Loucy (cell line): ENCODE measurements at regions not wholly inside any gene's neighbourhood (a gene's known extent, or its start where the extent isn't known, plus 50 kb on each side); places are given as distances from the start of the nearest gene placed in this dataset.

Experiments
- H2AFZ ChIP-seq: fragments of 200-600 bp; sonication (generic); 2 replicates; pipeline ENCODE4 v1.6.0; 2016; ENCODE audit warnings: antibody characterized with exemption, mild to moderate bottlenecking, low read length, moderate library complexity
- H3F3A ChIP-seq: fragments of 200-600 bp; 2 replicates; pipeline ENCODE4 v1.6.0; 2016; ENCODE audit warnings: antibody characterized with exemption, low read depth, mild to moderate bottlenecking
- H3K27me3 ChIP-seq: fragments of 200-600 bp; sonication (generic); 2 replicates; pipeline ENCODE4 v1.6.1; 2014; ENCODE audit warnings: low read length, mild to moderate bottlenecking; ENCODE audit not compliant: insufficient read depth, poor library complexity, severe bottlenecking
- H3K36me3 ChIP-seq: fragments of 200-600 bp; sonication (generic); 2 replicates; pipeline ENCODE4 v1.6.1; 2016; ENCODE audit warnings: low read length; ENCODE audit not compliant: insufficient read depth
- H3K4me1 ChIP-seq: fragments of 200-600 bp; sonication (generic); 2 replicates; pipeline ENCODE4 v1.5.1; 2014; ENCODE audit warnings: low read length, mild to moderate bottlenecking; ENCODE audit not compliant: insufficient read depth, poor library complexity, severe bottlenecking
- H3K4me2 ChIP-seq: fragments of 200-600 bp; sonication (generic); 2 replicates; pipeline ENCODE4 v1.6.0; 2014; ENCODE audit warnings: antibody characterized with exemption, low read length, low read depth, mild to moderate bottlenecking; ENCODE audit not compliant: poor library complexity, severe bottlenecking
- H3K4me3 ChIP-seq: fragments of 200-600 bp; sonication (generic); 2 replicates; pipeline ENCODE4 v1.5.1; 2014; ENCODE audit warnings: low read length, mild to moderate bottlenecking, mixed read lengths; ENCODE audit not compliant: poor library complexity, severe bottlenecking
- H3K79me2 ChIP-seq: fragments of 200-600 bp; sonication (generic); 2 replicates; pipeline ENCODE4 v1.6.1; 2014; ENCODE audit warnings: low read length; ENCODE audit not compliant: insufficient read depth
- H3K9ac ChIP-seq: fragments of 200-600 bp; sonication (generic); 2 replicates; pipeline ENCODE4 v1.6.0; 2014; ENCODE audit warnings: mild to moderate bottlenecking, low read depth, low read length, moderate library complexity; ENCODE audit not compliant: poor library complexity, severe bottlenecking
- H3K9me2 ChIP-seq: fragments of 200-600 bp; sonication (generic); replicated peaks from 2 replicates; pipeline ENCODE4 v1.6.1; 2016; ENCODE audit warnings: low read depth, low read length, mixed read lengths
- H3K9me3 ChIP-seq: fragments of 200-600 bp; sonication (generic); 2 replicates; pipeline ENCODE4 v1.6.1; 2014; ENCODE audit warnings: mild to moderate bottlenecking, antibody characterized with exemption, low read length, low read depth; ENCODE audit not compliant: insufficient read depth
- H4K20me1 ChIP-seq: fragments of 200-600 bp; sonication (generic); 2 replicates; pipeline ENCODE4 v1.6.0; 2014; ENCODE audit warnings: antibody characterized with exemption, low read length, mild to moderate bottlenecking; ENCODE audit not compliant: insufficient read depth, poor library complexity, severe bottlenecking
- CTCF ChIP-seq: fragments of 200-600 bp; sonication (generic); conservative IDR thresholded peaks from 2 replicates; pipeline ENCODE4 v1.5.1; 2014; ENCODE audit warnings: mild to moderate bottlenecking, antibody characterized with exemption, low read length
- EZH2phosphoT487 ChIP-seq: fragments of 200-600 bp; IDR thresholded peaks from 2 replicates; pipeline ENCODE4 v1.6.1; 2018; ENCODE audit warnings: antibody characterized with exemption, mild to moderate bottlenecking, moderate library complexity, borderline replicate concordance

- H3K9me2 ChIP-seq = no peaks in the 10 kb centered on the region
- peak overlapping the region; percentile 43 for H3K4me2 ChIP-seq
- H3K27me3 ChIP-seq = no peaks in the 10 kb centered on the region
- H3K9ac ChIP-seq = peak overlapping the region; percentile 42
- no peaks in the 10 kb centered on the region for H3F3A ChIP-seq
- H3K4me1 ChIP-seq = peaks cover 36% of the 10 kb centered on the region
- H3K79me2 ChIP-seq = no peaks in the 10 kb centered on the region
- H3K9me3 ChIP-seq = no peaks in the 10 kb centered on the region
- no peak overlapping the region for H3K4me3 ChIP-seq
- no peak overlapping the region for H2AFZ ChIP-seq
- no peaks in the 10 kb centered on the region for H4K20me1 ChIP-seq
- no peak for TF ChIP-seq EZH2phosphoT487
- no peak for TF ChIP-seq CTCF
- no peaks in the 10 kb centered on the region for H3K36me3 ChIP-seq
These were observed 102.8 kb downstream of the GGTLC2 start for GRCh38 chr22:22746963-22747933.

GRCh38 chr22:22748297-22748743 is 103.9 kb downstream of the GGTLC2 start:
- H3F3A ChIP-seq = no peaks in the 10 kb centered on the region
- H3K36me3 ChIP-seq = no peaks in the 10 kb centered on the region
- peaks cover 29% of the 10 kb centered on the region for H3K4me1 ChIP-seq
- peak overlapping the region; percentile 42 for H3K9ac ChIP-seq
- no peaks in the 10 kb centered on the region for H4K20me1 ChIP-seq
- no peaks in the 10 kb centered on the region for H3K9me2 ChIP-seq
- H3K9me3 ChIP-seq = no peaks in the 10 kb centered on the region
- TF ChIP-seq CTCF (peak; percentile 88), EZH2phosphoT487 (no peak)
- H3K4me3 ChIP-seq = no peak overlapping the region
- H3K4me2 ChIP-seq = no peak overlapping the region
- H2AFZ ChIP-seq = no peak overlapping the region
- H3K27me3 ChIP-seq = no peaks in the 10 kb centered on the region
- H3K79me2 ChIP-seq = no peaks in the 10 kb centered on the region

- Histone ChIP-seq H2AFZ (no peak overlapping the region), H3K27me3 (no peaks in the 10 kb centered on the region), H3F3A (no peaks in the 10 kb centered on the region), H3K9me2 (no peaks in the 10 kb centered on the region), H3K36me3 (no peaks in the 10 kb centered on the region), H3K4me3 (no peak overlapping the region), H3K79me2 (no peaks in the 10 kb centered on the region), H3K9ac (no peak overlapping the region), H3K9me3 (no peaks in the 10 kb centered on the region), H3K4me2 (no peak overlapping the region), H4K20me1 (no peaks in the 10 kb centered on the region), H3K4me1 (peaks cover 29% of the 10 kb centered on the region)
- TF ChIP-seq CTCF = no peak
- no peak for TF ChIP-seq EZH2phosphoT487
These were observed 104.3 kb downstream of the GGTLC2 start for GRCh38 chr22:22748756-22749155.
